Prostate gland (tissue), 2 donors: ENCODE measurements at regions not wholly inside any gene's neighbourhood (a gene's known extent, or its start where the extent isn't known, plus 50 kb on each side); places are given as distances from the start of the nearest gene placed in this dataset.

Source experiments
- CTCF ChIP-seq, 4 experiments: fragments of 200-600 bp in 2 of 4; fragments of 450-650 bp in 2 of 4; sonication (generic) in 2 of 4; IDR thresholded peaks; 1 replicate in 3 of 4; 2 replicates in 1 of 4; pipeline ENCODE4 v1.5.1; 2016 to 2019; ENCODE audit warnings: antibody characterized with exemption in 4 of 4, mild to moderate bottlenecking in 2 of 4, moderate library complexity in 2 of 4
- POLR2A ChIP-seq: fragments of 450-650 bp; IDR thresholded peaks from one replicate; pipeline ENCODE4 v1.6.1; 2016; ENCODE audit warnings: antibody characterized with exemption, mild to moderate bottlenecking
- POLR2AphosphoS5 ChIP-seq: sonication (generic); formaldehyde crosslinking; IDR thresholded peaks from one replicate; pipeline ENCODE4 v1.6.1; 2017; ENCODE audit warnings: antibody characterized with exemption

GRCh38 chr13:54901316-54901715 is 1872.7 kb downstream of the OLFM4 start:
- TF ChIP-seq POLR2AphosphoS5 (no peak), CTCF (IDR thresholded peaks at IDR 0.05) (no peak), POLR2A (no peak)
